WTC11 (cell line): ENCODE measurements at regions not wholly inside any gene's neighbourhood (a gene's known extent, or its start where the extent isn't known, plus 50 kb on each side); places are given as distances from the start of the nearest gene placed in this dataset.

Experiments used
- ATF2 ChIP-seq: sonication (generic); formaldehyde crosslinking; IDR thresholded peaks from 2 replicates; pipeline ENCODE4 v1.8.1; 2022; ENCODE audit warnings: low read depth, missing genetic modification reagents, borderline replicate concordance
- CTCF ChIP-seq: fragments of 200-600 bp; IDR thresholded peaks from 2 replicates; pipeline ENCODE4 v1.8.0; 2022; ENCODE audit warnings: antibody characterized with exemption
- STAT6 ChIP-seq: sonication (generic); formaldehyde crosslinking; conservative IDR thresholded peaks from 2 replicates; pipeline ENCODE4 v1.8.1; 2023; ENCODE audit warnings: mild to moderate bottlenecking, low read depth, missing genetic modification reagents, moderate library complexity
- ZNF121 ChIP-seq: sonication (generic); formaldehyde crosslinking; IDR thresholded peaks from 2 replicates; pipeline ENCODE4 v1.8.0; 2023; ENCODE audit warnings: missing genetic modification reagents

GRCh38 chr6:11650025-11650696 is 112.6 kb downstream of the TMEM170B start:
- no peak for TF ChIP-seq ZNF121 (CRISPR knock-in tag)
- TF ChIP-seq CTCF = no peak
- TF ChIP-seq STAT6 (CRISPR knock-in tag) = no peak
- TF ChIP-seq ATF2 (CRISPR knock-in tag) = no peak
